H9 (cell line): ENCODE measurements at regions not wholly inside any gene's neighbourhood (a gene's known extent, or its start where the extent isn't known, plus 50 kb on each side); places are given as distances from the start of the nearest gene placed in this dataset.

Source experiments
- DNase-seq: peaks from one replicate; pipeline ENCODE4 v3.0.0-alpha.2; 2017
- H2AFZ ChIP-seq: one replicate; pipeline ENCODE4 v1.6.1; 2013; ENCODE audit warnings: mild to moderate bottlenecking, low read length, control low read depth, moderate library complexity
- H2AK5ac ChIP-seq: 2 replicates; pipeline ENCODE4 v1.6.1; 2013; ENCODE audit warnings: low read length, control low read depth, mixed read lengths; ENCODE audit not compliant: insufficient read length
- H2BK120ac ChIP-seq: one replicate; pipeline ENCODE4 v1.6.1; 2013; ENCODE audit warnings: low read depth, mild to moderate bottlenecking, low read length, control low read depth, inconsistent platforms; ENCODE audit not compliant: poor library complexity, severe bottlenecking
- H2BK12ac ChIP-seq: 2 replicates; pipeline ENCODE4 v1.6.1; 2013; ENCODE audit warnings: low read length, control low read depth, mixed read lengths, low read depth; ENCODE audit not compliant: insufficient read length
- H2BK15ac ChIP-seq: 2 replicates; pipeline ENCODE4 v1.6.1; 2013; ENCODE audit warnings: low read depth, low read length, control low read depth
- H2BK20ac ChIP-seq: one replicate; pipeline ENCODE4 v1.6.1; 2013; ENCODE audit warnings: low read depth, mild to moderate bottlenecking, low read length, control low read depth, inconsistent platforms; ENCODE audit not compliant: poor library complexity, severe bottlenecking
- H2BK5ac ChIP-seq: 2 replicates; pipeline ENCODE4 v1.6.1; 2013; ENCODE audit warnings: low read length, control low read depth, mixed read lengths; ENCODE audit not compliant: insufficient read length
- H3K14ac ChIP-seq: 2 replicates; pipeline ENCODE4 v1.6.1; 2013; ENCODE audit warnings: low read length, control low read depth; ENCODE audit not compliant: insufficient read depth
- H3K18ac ChIP-seq: 2 replicates; pipeline ENCODE4 v1.6.1; 2013; ENCODE audit warnings: low read depth, mild to moderate bottlenecking, mixed read lengths, low read length, control low read depth; ENCODE audit not compliant: insufficient read length
- H3K23ac ChIP-seq: 2 replicates; pipeline ENCODE4 v1.6.1; 2013; ENCODE audit warnings: low read length, control low read depth, mixed read lengths, low read depth; ENCODE audit not compliant: insufficient read length
- H3K23me2 ChIP-seq: 2 replicates; pipeline ENCODE4 v1.6.1; 2013; ENCODE audit warnings: low read depth, mild to moderate bottlenecking, mixed read lengths, low read length, control low read depth; ENCODE audit not compliant: insufficient read length, poor library complexity, severe bottlenecking
- H3K27ac ChIP-seq: 2 replicates; pipeline ENCODE4 v1.5.1; 2013; ENCODE audit warnings: low read length, control low read depth, mixed read lengths, low read depth; ENCODE audit not compliant: insufficient read length
- H3K27me3 ChIP-seq: 2 replicates; pipeline ENCODE4 v1.6.1; 2013; ENCODE audit warnings: low read length, control low read depth, inconsistent platforms; ENCODE audit not compliant: insufficient read depth
- H3K4ac ChIP-seq: 2 replicates; pipeline ENCODE4 v1.6.1; 2013; ENCODE audit warnings: low read depth, mild to moderate bottlenecking, control low read depth, inconsistent platforms, low read length, moderate library complexity
- H3K4me1 ChIP-seq: 2 replicates; pipeline ENCODE4 v1.6.1; 2013; ENCODE audit warnings: low read length, control low read depth, inconsistent platforms; ENCODE audit not compliant: insufficient read depth
- H3K4me2 ChIP-seq: 2 replicates; pipeline ENCODE4 v1.6.1; 2013; ENCODE audit warnings: low read length, control low read depth, mixed read lengths; ENCODE audit not compliant: insufficient read length, insufficient read depth
- H3K56ac ChIP-seq: 2 replicates; pipeline ENCODE4 v1.6.1; 2013; ENCODE audit warnings: low read depth, mild to moderate bottlenecking, mixed read lengths, low read length, control low read depth; ENCODE audit not compliant: insufficient read length
- H3K79me1 ChIP-seq: 2 replicates; pipeline ENCODE4 v1.6.1; 2013; ENCODE audit warnings: low read depth, mild to moderate bottlenecking, moderate library complexity, low read length, control low read depth, inconsistent platforms; ENCODE audit not compliant: insufficient read depth, poor library complexity, severe bottlenecking
- H3K79me2 ChIP-seq: 2 replicates; pipeline ENCODE4 v1.6.1; 2013; ENCODE audit warnings: low read length, control low read depth, inconsistent platforms; ENCODE audit not compliant: insufficient read depth
- H3K9ac ChIP-seq: 2 replicates; pipeline ENCODE4 v1.6.1; 2013; ENCODE audit warnings: low read length, control low read depth, mixed read lengths; ENCODE audit not compliant: insufficient read length; ENCODE audit errors: extremely low read depth
- H3K9me3 ChIP-seq: one replicate; pipeline ENCODE4 v1.6.1; 2013; ENCODE audit warnings: low read depth, low read length, inconsistent platforms; ENCODE audit not compliant: control insufficient read depth
- H3T11ph ChIP-seq: one replicate; pipeline ENCODE4 v1.6.1; 2013; ENCODE audit warnings: mild to moderate bottlenecking, low read length, control low read depth, inconsistent platforms
- H4K20me1 ChIP-seq: one replicate; pipeline ENCODE4 v1.6.1; 2013; ENCODE audit not compliant: control insufficient read depth, insufficient read length, insufficient read depth
- H4K5ac ChIP-seq: 2 replicates; pipeline ENCODE4 v1.6.1; 2013; ENCODE audit warnings: low read depth, mild to moderate bottlenecking, mixed read lengths, low read length, control low read depth; ENCODE audit not compliant: insufficient read length
- H4K8ac ChIP-seq: replicated peaks from 2 replicates; pipeline ENCODE4 v1.6.1; 2013; ENCODE audit warnings: low read length, control low read depth, mixed read lengths, low read depth; ENCODE audit not compliant: insufficient read length
- H4K91ac ChIP-seq: 2 replicates; pipeline ENCODE4 v1.6.1; 2013; ENCODE audit warnings: low read depth, mild to moderate bottlenecking, moderate library complexity, mixed read lengths, low read length, control low read depth; ENCODE audit not compliant: insufficient read length
- H3K27ac Mint-ChIP-seq, 3 experiments: 2 replicates in 2 of 3; 3 replicates in 1 of 3; pipeline ENCODE4 v1.8.0; 2020 to 2021; ENCODE audit warnings: mixed read lengths in 3 of 3, mild to moderate bottlenecking in 1 of 3, moderate library complexity in 1 of 3
- H3K27me3 Mint-ChIP-seq: 2 replicates; pipeline ENCODE4 v1.8.0; 2021; ENCODE audit warnings: low read depth, mild to moderate bottlenecking, moderate library complexity, mixed read lengths
- H3K36me3 Mint-ChIP-seq, 3 experiments: 2 replicates in 2 of 3; 3 replicates in 1 of 3; pipeline ENCODE4 v1.8.0; 2020 to 2021; ENCODE audit warnings: low read depth in 3 of 3, mixed read lengths in 3 of 3; ENCODE audit not compliant: insufficient read depth in 1 of 3
- H3K4me1 Mint-ChIP-seq, 2 experiments: 2 replicates each; pipeline ENCODE4 v1.8.0; 2020; ENCODE audit warnings: mixed read lengths in 2 of 2
- H3K4me3 Mint-ChIP-seq, 2 experiments: 2 replicates in 1 of 2; 3 replicates in 1 of 2; pipeline ENCODE4 v1.8.0; 2020 to 2021; ENCODE audit warnings: mild to moderate bottlenecking in 2 of 2, mixed read lengths in 2 of 2, moderate library complexity in 1 of 2
- H3K9me3 Mint-ChIP-seq, 2 experiments: 2 replicates in 1 of 2; 3 replicates in 1 of 2; pipeline ENCODE4 v1.8.0; 2020; ENCODE audit warnings: mild to moderate bottlenecking in 2 of 2, mixed read lengths in 2 of 2, moderate library complexity in 1 of 2
- WGBS: extraction: QIAGEN DNeasy Blood & Tissue Kit; methylation state at CpG from one replicate; pipeline ENCODE4 v1.1.7; 2013; ENCODE audit warnings: missing lambda C conversion rate, low lambda C conversion rate, mixed read lengths; ENCODE audit not compliant: insufficient read length; ENCODE audit errors: extremely low coverage; 5-methylcytosine and 5-hydroxymethylcytosine counted together
- TF ChIP-seq, protein P1 (sequence below): fragments of 200-600 bp; sonication (generic); conservative IDR thresholded peaks from 3 replicates; pipeline ENCODE4 v1.8.0; 2021; ENCODE audit warnings: antibody characterized with exemption, mild to moderate bottlenecking

- no peak for DNase-seq
- H3K23me2 ChIP-seq = no peaks in the 10 kb centered on the region
- no peaks in the 10 kb centered on the region for H4K20me1 ChIP-seq
- H3K27ac Mint-ChIP-seq = peak overlapping the region in 1 of 3 experiments; percentile 34; a peak in 2 of 7 replicates
- TF ChIP-seq, protein P1, sequence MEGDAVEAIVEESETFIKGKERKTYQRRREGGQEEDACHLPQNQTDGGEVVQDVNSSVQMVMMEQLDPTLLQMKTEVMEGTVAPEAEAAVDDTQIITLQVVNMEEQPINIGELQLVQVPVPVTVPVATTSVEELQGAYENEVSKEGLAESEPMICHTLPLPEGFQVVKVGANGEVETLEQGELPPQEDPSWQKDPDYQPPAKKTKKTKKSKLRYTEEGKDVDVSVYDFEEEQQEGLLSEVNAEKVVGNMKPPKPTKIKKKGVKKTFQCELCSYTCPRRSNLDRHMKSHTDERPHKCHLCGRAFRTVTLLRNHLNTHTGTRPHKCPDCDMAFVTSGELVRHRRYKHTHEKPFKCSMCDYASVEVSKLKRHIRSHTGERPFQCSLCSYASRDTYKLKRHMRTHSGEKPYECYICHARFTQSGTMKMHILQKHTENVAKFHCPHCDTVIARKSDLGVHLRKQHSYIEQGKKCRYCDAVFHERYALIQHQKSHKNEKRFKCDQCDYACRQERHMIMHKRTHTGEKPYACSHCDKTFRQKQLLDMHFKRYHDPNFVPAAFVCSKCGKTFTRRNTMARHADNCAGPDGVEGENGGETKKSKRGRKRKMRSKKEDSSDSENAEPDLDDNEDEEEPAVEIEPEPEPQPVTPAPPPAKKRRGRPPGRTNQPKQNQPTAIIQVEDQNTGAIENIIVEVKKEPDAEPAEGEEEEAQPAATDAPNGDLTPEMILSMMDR = no peak
- peaks cover 12% of the 10 kb centered on the region for H3K9me3 ChIP-seq
- H4K8ac ChIP-seq = no peak overlapping the region
- no peak overlapping the region for H2BK120ac ChIP-seq
- no peak overlapping the region for H3K56ac ChIP-seq
- no peaks in the 10 kb centered on the region for H3K27me3 Mint-ChIP-seq
- no peak overlapping the region for H3T11ph ChIP-seq
- H4K5ac ChIP-seq = no peak overlapping the region
- peaks cover 41 to 42% of the 10 kb centered on the region in 2 experiments for H3K9me3 Mint-ChIP-seq
- H3K9ac ChIP-seq = no peak overlapping the region
- no peak overlapping the region for H2BK5ac ChIP-seq
- no peaks in the 10 kb centered on the region for H3K79me2 ChIP-seq
- H3K27me3 ChIP-seq = no peaks in the 10 kb centered on the region
- H3K27ac ChIP-seq = no peak overlapping the region
- peaks cover 0 to 10% of the 10 kb centered on the region in 2 experiments; a peak in 2 of 4 replicates for H3K4me1 Mint-ChIP-seq
- H3K18ac ChIP-seq = no peak overlapping the region
- H3K4me3 Mint-ChIP-seq = no peak overlapping the region
- H3K79me1 ChIP-seq = no peaks in the 10 kb centered on the region
- no peak overlapping the region for H4K91ac ChIP-seq
- H2AK5ac ChIP-seq = no peak overlapping the region
- WGBS = no CpG with 5 or more reads among the region's 7 CpGs
- H3K4ac ChIP-seq = no peak overlapping the region
- no peak overlapping the region for H2BK20ac ChIP-seq
- H3K23ac ChIP-seq = no peak overlapping the region
- no peak overlapping the region for H2BK15ac ChIP-seq
- no peak overlapping the region for H3K14ac ChIP-seq
- H2BK12ac ChIP-seq = no peak overlapping the region
- no peak overlapping the region for H2AFZ ChIP-seq
- peaks cover 23 to 39% (median 27%) of the 10 kb centered on the region in 3 experiments for H3K36me3 Mint-ChIP-seq
- H3K4me1 ChIP-seq = no peaks in the 10 kb centered on the region
- no peak overlapping the region for H3K4me2 ChIP-seq
Measured at GRCh38 chr13:104614361-104615145, 1548.3 kb upstream of the SLC10A2 start.
